ENCODE measurements at regions not wholly inside any gene's neighbourhood (a gene's known extent, or its start where the extent isn't known, plus 50 kb on each side); places are given as distances from the start of the nearest gene placed in this dataset.

- peak in 1 of 6 donors; percentile 32 for DNase-seq
- WGBS, 2 donors, result 82 to 94% methylated on average over 7 of the region's 7 CpGs
Observed at GRCh38 chr17:77748436-77748835, 210.1 kb upstream of the TNRC6C start.

GRCh38 chr17:77749321-77749751 is 209.2 kb upstream of the TNRC6C start:
- 60 to 70% methylated on average over 6 of the region's 6 CpGs for WGBS, 2 donors
- no peaks in the 10 kb centered on the region for H3K27me3 ChIP-seq
- H3K4me3 ChIP-seq, result no peak overlapping the region
- no peaks in the 10 kb centered on the region for H3K4me1 ChIP-seq
- no peaks in the 10 kb centered on the region for H3K9me3 ChIP-seq
- no peak overlapping the region for H3K27ac ChIP-seq
- DNase-seq (peak in 1 of 6 donors; percentile 38), ATAC-seq (no peak), FAIRE-seq (no peak)
- no peaks in the 10 kb centered on the region for H3K36me3 ChIP-seq
- intact Hi-C loops (cut with DNase I), result no loop called here
- TF ChIP-seq CTCF (IDR thresholded peaks at IDR 0.05), result no peak

More at GRCh38 chr17:77748436-77748835, 210.1 kb upstream of the TNRC6C start:
- FAIRE-seq, result no peak
- H3K36me3 ChIP-seq, result no peaks in the 10 kb centered on the region
- no peak for ATAC-seq
- H3K9me3 ChIP-seq, result no peaks in the 10 kb centered on the region
- H3K4me3 ChIP-seq, result no peak overlapping the region
- TF ChIP-seq CTCF (IDR thresholded peaks at IDR 0.05), result no peak
- H3K27ac ChIP-seq, result no peak overlapping the region
- H3K27me3 ChIP-seq, result no peaks in the 10 kb centered on the region
- intact Hi-C loops (cut with DNase I), result no loop called here
- no peaks in the 10 kb centered on the region for H3K4me1 ChIP-seq

- 74 to 81% methylated on average over 7 of the region's 7 CpGs for WGBS, 2 donors
- Histone ChIP-seq H3K9me3 (no peaks in the 10 kb centered on the region), H3K4me1 (no peaks in the 10 kb centered on the region), H3K4me3 (no peak overlapping the region), H3K36me3 (no peaks in the 10 kb centered on the region), H3K27me3 (no peaks in the 10 kb centered on the region), H3K27ac (no peak overlapping the region)
- intact Hi-C loops (cut with DNase I), result no loop called here
- ATAC-seq (no peak), DNase-seq (no peak), FAIRE-seq (no peak)
- TF ChIP-seq CTCF (IDR thresholded peaks at IDR 0.05), result no peak
Observed at GRCh38 chr17:77749989-77750388, 208.5 kb upstream of the TNRC6C start.

GRCh38 chr17:77750427-77751043 is 208.0 kb upstream of the TNRC6C start:
- H3K9me3 ChIP-seq, result no peaks in the 10 kb centered on the region
- WGBS, 2 donors, result 45 to 53% methylated on average over 5 of the region's 5 CpGs
- H3K4me1 ChIP-seq, result no peaks in the 10 kb centered on the region
- no peak for TF ChIP-seq CTCF (IDR thresholded peaks at IDR 0.05)
- no peak for FAIRE-seq
- no peaks in the 10 kb centered on the region for H3K36me3 ChIP-seq
- ATAC-seq, result no peak
- H3K27ac ChIP-seq, result no peak overlapping the region
- intact Hi-C loops (cut with DNase I), result no loop called here
- H3K27me3 ChIP-seq, result no peaks in the 10 kb centered on the region
- H3K4me3 ChIP-seq, result no peak overlapping the region
- peak in 1 of 6 donors; percentile 21 for DNase-seq

- Histone ChIP-seq H3K4me3 (no peak overlapping the region), H3K27ac (no peak overlapping the region), H3K36me3 (no peaks in the 10 kb centered on the region), H3K4me1 (no peaks in the 10 kb centered on the region), H3K27me3 (no peaks in the 10 kb centered on the region), H3K9me3 (no peaks in the 10 kb centered on the region)
- WGBS, 2 donors, result 72 to 73% methylated on average over 8 of the region's 8 CpGs
- intact Hi-C loops (cut with DNase I), result no loop called here
- peak in 1 of 6 donors; percentile 4 for DNase-seq
- no peak for ATAC-seq
- TF ChIP-seq CTCF (IDR thresholded peaks at IDR 0.05), result no peak
- FAIRE-seq, result no peak
Observed at GRCh38 chr17:77753246-77753645, 205.3 kb upstream of the TNRC6C start.

All from pancreas (tissue), 10 donors.